ENCODE measurements at regions not wholly inside any gene's neighbourhood (a gene's known extent, or its start where the extent isn't known, plus 50 kb on each side); places are given as distances from the start of the nearest gene placed in this dataset.

DNA sequence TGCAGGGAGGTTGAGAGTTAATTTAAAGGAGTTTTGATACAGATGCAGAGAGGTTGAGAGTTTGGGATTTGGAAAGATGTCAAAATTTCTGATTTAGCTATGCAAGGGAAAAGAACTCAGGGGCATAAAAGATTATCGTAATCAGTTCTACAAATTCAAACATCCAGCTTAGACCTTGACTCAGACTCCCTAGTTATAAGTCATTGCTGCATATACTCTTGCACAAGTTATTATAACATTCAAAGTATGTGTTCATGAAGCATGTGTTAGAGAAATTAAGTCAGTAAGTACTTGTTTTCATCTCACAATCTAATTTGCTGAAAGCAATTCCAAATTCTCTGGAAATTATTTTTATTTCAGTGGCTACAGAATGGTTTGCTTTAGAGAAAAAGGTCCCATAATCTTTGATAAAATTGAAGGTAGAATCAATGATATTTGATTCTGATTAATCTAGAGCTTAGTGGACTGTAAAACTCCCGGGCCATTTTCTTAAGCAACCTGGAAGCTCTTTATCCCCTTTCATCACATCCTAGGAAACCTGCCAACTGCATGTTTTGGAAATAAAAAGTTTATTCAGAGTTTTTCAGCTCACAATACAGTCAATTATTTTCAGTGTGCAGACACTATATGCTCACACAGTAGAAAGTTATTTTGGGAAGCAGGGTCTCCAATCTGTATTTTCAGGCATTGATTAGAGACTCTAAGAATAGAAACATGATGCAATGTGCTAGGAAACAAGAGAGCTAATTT lies 132.9 kb upstream of the SPANXC start:
- ATAC-seq (no peak), DNase-seq (no peak)
- H3K27ac Mint-ChIP-seq, result no peak overlapping the region
- H3K4me1 Mint-ChIP-seq, result no peaks in the 10 kb centered on the region
- H3K27me3 Mint-ChIP-seq, result no peaks in the 10 kb centered on the region
- H3K9me3 Mint-ChIP-seq, result peaks cover 3 to 36% (median 7%) of the 10 kb centered on the region in 9 donors
- H3K36me3 Mint-ChIP-seq, result no peaks in the 10 kb centered on the region
- POLR2A ChIA-PET, result no interaction called here
- no peak overlapping the region for H3K4me3 Mint-ChIP-seq

DNA sequence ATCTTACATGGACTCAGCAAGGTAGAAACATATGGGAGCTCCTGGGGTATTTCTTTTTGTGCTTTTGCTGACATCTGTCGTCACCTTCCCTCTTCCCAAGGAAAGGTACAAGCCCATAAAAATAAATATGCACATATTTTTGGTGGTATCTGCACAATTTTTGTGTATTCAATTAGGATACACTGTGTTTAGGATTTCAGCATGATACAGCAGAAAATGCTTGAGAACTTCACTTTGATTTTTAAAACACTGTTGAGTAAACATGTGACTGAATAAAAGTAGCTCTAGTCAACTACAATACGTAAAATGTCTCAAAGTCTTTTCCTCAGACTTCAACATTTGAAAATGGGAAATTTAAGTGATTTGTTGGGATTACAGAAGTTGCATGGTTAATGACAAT lies 99.4 kb upstream of the SPANXC start:
- POLR2A ChIA-PET, result no interaction called here

DNA sequence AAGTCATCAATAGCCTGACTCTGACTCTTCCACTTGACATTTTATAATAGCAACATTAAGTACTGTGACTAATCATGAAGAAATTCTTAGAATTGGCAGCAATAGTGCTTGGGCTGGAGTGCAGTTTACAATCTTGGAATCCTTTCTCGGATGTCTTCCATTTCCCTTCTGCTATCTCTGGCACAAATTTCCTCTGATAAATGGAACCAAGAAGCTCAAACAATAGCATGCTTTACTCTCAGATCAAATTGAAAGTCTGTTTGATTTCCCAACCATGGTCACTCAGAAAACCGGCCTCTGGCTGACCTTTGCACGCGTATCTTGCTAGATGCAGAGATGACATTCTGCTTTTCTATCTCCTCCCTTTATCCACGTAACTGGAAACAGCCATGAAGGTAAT lies 99.0 kb upstream of the SPANXC start:
- H3K36me3 Mint-ChIP-seq, result no peaks in the 10 kb centered on the region
- ATAC-seq, result no peak
- peaks cover 0 to 9% (median 0%) of the 10 kb centered on the region in 9 donors for H3K9me3 Mint-ChIP-seq
- no peak overlapping the region for H3K27ac Mint-ChIP-seq
- DNase-seq, result no peak
- POLR2A ChIA-PET, result no interaction called here
- no peaks in the 10 kb centered on the region for H3K27me3 Mint-ChIP-seq
- no peaks in the 10 kb centered on the region for H3K4me1 Mint-ChIP-seq
- no peak overlapping the region for H3K4me3 Mint-ChIP-seq

More for the DNA sequence above, 99.4 kb upstream of the SPANXC start:
- no peak for DNase-seq
- Mint-ChIP-seq H3K36me3 (no peaks in the 10 kb centered on the region), H3K27ac (no peak overlapping the region), H3K9me3 (peaks cover 0 to 10% (median under 1%) of the 10 kb centered on the region in 9 donors), H3K4me1 (no peaks in the 10 kb centered on the region), H3K27me3 (no peaks in the 10 kb centered on the region), H3K4me3 (no peak overlapping the region)
- ATAC-seq, result no peak

DNA sequence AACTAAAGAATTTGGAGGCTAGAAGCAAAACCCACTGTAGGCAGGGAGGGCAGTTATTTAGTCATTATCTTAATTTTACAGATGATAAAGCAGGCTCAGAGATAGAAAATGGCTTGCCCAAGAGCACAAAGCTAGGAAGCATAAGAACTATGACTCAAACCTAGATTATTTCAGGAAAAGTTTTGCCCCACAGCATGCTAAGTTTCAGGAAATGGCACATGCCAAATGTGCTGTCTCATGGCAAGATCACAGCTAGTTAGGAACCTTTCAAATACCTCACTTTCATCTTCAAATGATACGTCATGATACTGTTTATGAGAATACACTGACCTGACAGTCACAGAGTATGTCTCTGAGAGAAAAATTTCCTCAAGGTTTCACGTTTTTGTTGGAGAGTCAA lies 78.5 kb upstream of the SPANXC start:
- POLR2A ChIA-PET, result no interaction called here
- H3K4me1 Mint-ChIP-seq, result no peaks in the 10 kb centered on the region
- no peak overlapping the region for H3K4me3 Mint-ChIP-seq
- H3K27ac Mint-ChIP-seq, result no peak overlapping the region
- ATAC-seq (no peak), DNase-seq (no peak)
- peaks cover 0 to 17% (median 2%) of the 10 kb centered on the region in 9 donors for H3K9me3 Mint-ChIP-seq
- H3K36me3 Mint-ChIP-seq, result no peaks in the 10 kb centered on the region
- no peaks in the 10 kb centered on the region for H3K27me3 Mint-ChIP-seq

DNA sequence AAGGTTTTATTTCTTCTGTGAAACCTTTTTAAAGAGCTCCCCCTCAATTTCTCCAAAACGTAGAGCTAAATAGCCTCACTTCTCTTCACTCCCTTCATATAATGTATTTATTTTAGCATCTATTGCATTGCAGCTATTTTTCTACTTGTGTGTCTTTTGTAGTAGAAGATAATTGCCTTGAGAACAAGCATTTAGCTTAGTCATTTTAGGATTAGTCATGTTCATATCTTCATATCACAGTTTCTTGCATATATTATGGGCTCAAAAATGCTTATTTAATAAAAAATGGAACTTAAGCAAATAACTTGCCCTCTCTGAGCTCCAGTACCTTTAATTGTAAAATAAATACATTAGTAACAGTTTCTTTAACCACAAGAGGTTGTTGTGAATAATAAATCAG lies 72.1 kb upstream of the SPANXC start:
- no peak for ATAC-seq
- no peak overlapping the region for H3K4me3 Mint-ChIP-seq
- peaks cover 0 to 18% (median 1%) of the 10 kb centered on the region in 9 donors for H3K9me3 Mint-ChIP-seq
- no peaks in the 10 kb centered on the region for H3K27me3 Mint-ChIP-seq
- H3K27ac Mint-ChIP-seq, result no peak overlapping the region
- no peaks in the 10 kb centered on the region for H3K4me1 Mint-ChIP-seq
- no peak for DNase-seq
- POLR2A ChIA-PET, result no interaction called here
- no peaks in the 10 kb centered on the region for H3K36me3 Mint-ChIP-seq

DNA sequence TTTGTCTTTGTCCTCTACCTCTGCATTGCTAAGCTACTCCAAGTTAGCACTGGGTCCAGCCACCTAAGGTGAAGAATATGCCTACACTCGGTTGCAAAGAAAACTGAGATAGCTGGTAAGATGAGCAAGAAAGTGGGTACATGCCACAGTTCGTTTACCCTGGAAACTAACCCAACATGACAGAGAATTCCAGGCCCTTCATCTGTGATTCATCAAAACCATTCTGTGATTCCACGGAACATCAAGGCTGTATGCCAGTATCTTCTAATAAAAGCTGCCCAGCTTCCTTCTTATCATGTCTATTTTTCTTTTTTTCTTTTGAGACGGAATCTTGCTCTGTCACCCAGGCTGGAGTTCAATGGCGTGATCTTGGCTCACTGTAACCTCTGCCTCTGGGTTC lies 58.7 kb upstream of the SPANXC start:
- H3K27ac Mint-ChIP-seq, result no peak overlapping the region
- H3K4me1 Mint-ChIP-seq, result no peaks in the 10 kb centered on the region
- H3K27me3 Mint-ChIP-seq, result no peaks in the 10 kb centered on the region
- no peaks in the 10 kb centered on the region for H3K36me3 Mint-ChIP-seq
- no peak for DNase-seq
- POLR2A ChIA-PET, result no interaction called here
- no peak overlapping the region for H3K4me3 Mint-ChIP-seq
- no peak for ATAC-seq
- peaks cover 0 to 4% (median 0%) of the 10 kb centered on the region in 9 donors for H3K9me3 Mint-ChIP-seq

Data from naive thymus-derived CD8-positive, alpha-beta T cell (primary cell).